HFFc6 (cell line): ENCODE measurements at regions not wholly inside any gene's neighbourhood (a gene's known extent, or its start where the extent isn't known, plus 50 kb on each side); places are given as distances from the start of the nearest gene placed in this dataset.

Source experiments
- DNase-seq: peaks from one replicate; pipeline ENCODE4 v3.0.0-alpha.2; 2018
- H3K27ac Mint-ChIP-seq: 2 replicates; pipeline ENCODE4 v1.8.0; 2020; ENCODE audit warnings: mild to moderate bottlenecking, mixed read lengths
- H3K27me3 Mint-ChIP-seq: 2 replicates; pipeline ENCODE4 v1.8.0; 2021; ENCODE audit warnings: mild to moderate bottlenecking, moderate library complexity, mixed read lengths; ENCODE audit not compliant: insufficient read depth
- H3K36me3 Mint-ChIP-seq: 2 replicates; pipeline ENCODE4 v1.8.0; 2021; ENCODE audit warnings: low read depth, mixed read lengths
- H3K4me1 Mint-ChIP-seq: 2 replicates; pipeline ENCODE4 v1.8.0; 2020; ENCODE audit warnings: low read depth, mixed read lengths
- H3K4me3 Mint-ChIP-seq: 2 replicates; pipeline ENCODE4 v1.8.0; 2020; ENCODE audit warnings: mild to moderate bottlenecking, moderate library complexity, mixed read lengths
- H3K9me3 Mint-ChIP-seq: 2 replicates; pipeline ENCODE4 v1.8.0; 2020; ENCODE audit warnings: mild to moderate bottlenecking, mixed read lengths
- CTCF ChIP-seq: fragments of 200-600 bp; sonication (generic); IDR thresholded peaks from 2 replicates; pipeline ENCODE4 v1.5.0; 2021; ENCODE audit warnings: antibody characterized with exemption, mild to moderate bottlenecking

DNA sequence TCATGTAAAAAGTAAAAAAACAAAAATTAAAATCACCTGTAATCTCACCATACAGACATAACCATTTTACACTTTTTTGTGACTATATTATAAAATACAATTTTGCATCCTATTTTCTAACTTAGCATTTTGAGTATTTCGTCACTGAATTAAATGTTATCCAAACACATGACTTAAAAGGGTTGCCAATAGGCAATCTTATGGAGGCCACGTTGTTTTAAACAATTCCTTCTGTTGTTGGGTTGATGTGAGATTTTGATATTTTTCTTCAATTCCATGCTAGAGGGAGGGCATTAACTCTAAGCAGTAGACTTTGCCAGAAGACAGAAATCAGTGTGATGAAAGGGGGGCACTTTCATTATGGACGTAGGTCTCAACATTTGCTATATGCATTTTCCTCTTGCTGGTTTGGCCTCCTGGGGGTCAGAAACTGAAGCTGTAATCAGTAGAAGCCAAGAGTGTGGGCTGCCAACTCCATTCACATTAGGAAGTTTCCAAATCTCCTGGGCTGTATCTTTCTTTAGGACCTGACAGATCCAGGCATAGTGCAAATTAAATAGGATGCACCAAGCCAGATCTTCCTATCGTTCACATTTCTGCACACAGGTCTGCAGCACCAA, 614.2 kb upstream of the CLINT1 start:
- H3K4me1 Mint-ChIP-seq = no peaks in the 10 kb centered on the region
- H3K4me3 Mint-ChIP-seq = no peak overlapping the region
- H3K9me3 Mint-ChIP-seq = no peaks in the 10 kb centered on the region
- no peak for TF ChIP-seq CTCF
- H3K27me3 Mint-ChIP-seq = peaks cover 12% of the 10 kb centered on the region
- no peak overlapping the region for H3K27ac Mint-ChIP-seq
- no peak for DNase-seq
- H3K36me3 Mint-ChIP-seq = no peaks in the 10 kb centered on the region

- no peak for DNase-seq
- peaks cover 14% of the 10 kb centered on the region for H3K27me3 Mint-ChIP-seq
- H3K9me3 Mint-ChIP-seq = no peaks in the 10 kb centered on the region
- H3K4me3 Mint-ChIP-seq = no peak overlapping the region
- no peaks in the 10 kb centered on the region for H3K4me1 Mint-ChIP-seq
- TF ChIP-seq CTCF = no peak
- H3K36me3 Mint-ChIP-seq = no peaks in the 10 kb centered on the region
- no peak overlapping the region for H3K27ac Mint-ChIP-seq
Observed at GRCh38 chr5:158471535-158471924, 612.6 kb upstream of the CLINT1 start.

GRCh38 chr5:158470764-158471534, 612.0 kb upstream of the CLINT1 start:
- Mint-ChIP-seq H3K9me3 (no peaks in the 10 kb centered on the region), H3K27ac (no peak overlapping the region), H3K36me3 (no peaks in the 10 kb centered on the region)

DNA sequence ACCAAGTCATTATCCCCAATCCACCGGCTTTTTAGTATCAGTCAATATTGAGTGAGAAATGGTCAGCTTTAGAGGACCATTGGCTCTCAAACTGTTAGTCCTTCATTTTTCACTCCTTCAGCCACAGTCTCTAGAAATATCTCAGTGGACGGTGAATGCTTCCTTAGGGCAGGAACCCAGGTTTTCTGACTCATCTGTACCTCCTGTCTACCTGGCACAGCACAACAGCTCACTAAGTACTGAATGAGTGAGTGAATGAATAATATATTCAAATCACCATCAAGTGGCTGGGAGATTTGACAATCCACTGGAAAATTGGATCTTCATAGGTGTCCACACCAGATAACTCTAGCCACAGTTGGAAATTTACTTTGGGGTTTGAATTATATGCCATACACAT, 609.5 kb upstream of the CLINT1 start:
- H3K4me3 Mint-ChIP-seq = no peak overlapping the region
- peaks cover 25% of the 10 kb centered on the region for H3K27me3 Mint-ChIP-seq
- no peak overlapping the region for H3K27ac Mint-ChIP-seq
- H3K36me3 Mint-ChIP-seq = no peaks in the 10 kb centered on the region
- peaks cover 7% of the 10 kb centered on the region; the same call in 1 of the 2 replicates for H3K4me1 Mint-ChIP-seq
- DNase-seq = no peak
- no peaks in the 10 kb centered on the region for H3K9me3 Mint-ChIP-seq
- no peak for TF ChIP-seq CTCF

More at GRCh38 chr5:158470764-158471534, 612.0 kb upstream of the CLINT1 start:
- Mint-ChIP-seq H3K27me3 (peaks cover 20% of the 10 kb centered on the region), H3K4me3 (no peak overlapping the region), H3K4me1 (no peaks in the 10 kb centered on the region)
- DNase-seq = no peak
- TF ChIP-seq CTCF = no peak

DNA sequence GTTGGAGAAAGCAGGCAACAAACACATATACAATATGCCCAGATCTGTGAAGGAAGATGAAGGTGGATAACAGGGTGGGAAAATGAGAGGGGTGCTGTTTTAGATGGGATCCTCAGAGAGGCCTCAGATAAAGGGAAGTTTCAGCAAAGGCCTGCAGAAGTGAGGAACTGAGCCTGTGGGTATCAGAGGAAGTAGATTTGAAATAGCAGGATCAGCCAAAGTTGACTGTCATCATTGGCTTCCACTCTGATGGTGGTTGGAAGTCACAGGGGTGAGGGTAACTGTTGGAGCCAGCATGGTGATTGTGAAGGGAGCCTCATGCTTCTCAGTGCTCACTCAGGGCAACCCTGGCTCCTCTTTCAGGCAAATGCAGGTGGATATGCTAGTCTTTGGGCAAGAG, 607.2 kb upstream of the CLINT1 start:
- Mint-ChIP-seq H3K36me3 (no peaks in the 10 kb centered on the region), H3K4me1 (peaks cover 12% of the 10 kb centered on the region; the same call in 1 of the 2 replicates), H3K27ac (no peak overlapping the region), H3K9me3 (no peaks in the 10 kb centered on the region), H3K4me3 (no peak overlapping the region), H3K27me3 (peaks cover 34% of the 10 kb centered on the region)
- no peak for DNase-seq
- no peak for TF ChIP-seq CTCF
